CD4-positive, alpha-beta T cell treated with Interleukin-4 for 4 hours (primary cell): ENCODE measurements at regions not wholly inside any gene's neighbourhood (a gene's known extent, or its start where the extent isn't known, plus 50 kb on each side); places are given as distances from the start of the nearest gene placed in this dataset.
A peak's percentile ranks its signal among the peaks of the same experiment; 100 is the strongest.

Experiments used
- DNase-seq: peaks from one replicate; pipeline ENCODE4 v3.0.0-alpha.2; 2020

DNA sequence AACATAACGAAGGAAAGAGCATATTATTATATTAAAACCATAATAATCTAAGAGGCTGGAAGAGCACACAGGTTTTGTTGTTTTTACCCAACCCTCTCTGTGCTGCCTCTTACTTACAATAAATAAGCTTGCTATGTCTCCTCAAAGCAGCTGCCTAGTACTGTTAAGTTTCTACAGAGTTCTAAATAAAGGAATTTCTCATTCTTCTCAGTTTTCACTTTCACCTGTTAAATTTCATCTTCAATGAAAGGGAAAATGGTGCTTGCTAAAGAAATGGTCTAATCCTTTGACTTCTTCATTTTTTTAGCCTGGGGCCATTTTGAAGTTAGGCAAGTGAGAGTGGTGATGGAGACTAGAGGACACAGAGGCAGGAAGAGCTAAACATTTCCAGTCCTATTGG, 396.1 kb downstream of the MAN2A1 start:
- no peak for DNase-seq

DNA sequence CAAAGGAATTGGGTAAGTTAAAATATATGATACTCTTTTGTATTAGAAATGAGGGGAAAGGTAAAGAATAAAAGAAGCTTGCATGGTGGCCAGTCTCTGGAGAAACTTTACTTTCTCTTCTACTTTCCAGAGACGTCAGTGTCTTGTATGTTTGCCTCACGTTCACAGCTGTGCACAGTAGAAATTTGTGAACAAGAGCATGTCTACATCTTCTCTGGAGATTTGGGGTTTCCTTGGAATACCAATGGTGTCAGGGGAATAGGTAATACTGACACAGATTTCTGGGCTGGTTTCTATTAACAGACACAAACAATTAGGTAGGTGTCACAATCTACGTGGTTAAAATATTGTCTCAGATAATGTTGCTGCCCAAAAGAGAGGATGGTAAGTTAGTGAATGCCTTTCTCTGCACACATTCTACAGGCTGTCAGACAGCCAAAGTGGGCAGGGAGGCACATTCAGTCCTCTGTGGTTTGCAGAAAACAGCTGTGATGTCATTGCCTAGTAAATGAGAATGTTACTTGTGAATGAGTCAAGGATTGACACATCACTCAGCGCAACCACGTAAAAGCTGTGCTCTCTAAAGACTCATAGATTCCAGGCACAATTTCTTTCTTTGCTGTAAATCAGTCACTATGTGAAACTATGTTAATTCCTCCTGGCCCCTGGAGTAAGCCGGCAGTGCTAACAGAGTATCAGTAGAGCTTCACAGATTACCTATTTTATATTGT, 397.1 kb downstream of the MAN2A1 start:
- DNase-seq: peak; percentile 7

DNA sequence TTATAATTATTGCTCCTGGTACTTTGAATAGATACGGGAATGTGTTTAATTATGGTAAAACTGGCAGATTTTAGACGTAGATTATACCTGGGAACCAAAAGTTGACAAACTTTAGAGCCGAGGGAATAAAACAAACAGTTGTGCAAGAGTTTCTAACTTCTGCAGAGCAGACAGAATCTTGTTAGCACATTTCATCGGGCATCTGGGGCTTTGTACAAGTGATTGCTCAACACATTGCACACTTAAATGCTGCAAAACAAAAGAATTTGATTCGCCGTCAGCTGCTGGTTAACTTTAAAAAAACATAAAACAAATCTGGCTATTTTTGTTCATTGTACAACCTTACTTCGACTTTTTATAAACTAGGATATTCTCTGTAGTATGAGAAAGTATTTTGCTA, 398.1 kb downstream of the MAN2A1 start:
- DNase-seq: no peak

DNA sequence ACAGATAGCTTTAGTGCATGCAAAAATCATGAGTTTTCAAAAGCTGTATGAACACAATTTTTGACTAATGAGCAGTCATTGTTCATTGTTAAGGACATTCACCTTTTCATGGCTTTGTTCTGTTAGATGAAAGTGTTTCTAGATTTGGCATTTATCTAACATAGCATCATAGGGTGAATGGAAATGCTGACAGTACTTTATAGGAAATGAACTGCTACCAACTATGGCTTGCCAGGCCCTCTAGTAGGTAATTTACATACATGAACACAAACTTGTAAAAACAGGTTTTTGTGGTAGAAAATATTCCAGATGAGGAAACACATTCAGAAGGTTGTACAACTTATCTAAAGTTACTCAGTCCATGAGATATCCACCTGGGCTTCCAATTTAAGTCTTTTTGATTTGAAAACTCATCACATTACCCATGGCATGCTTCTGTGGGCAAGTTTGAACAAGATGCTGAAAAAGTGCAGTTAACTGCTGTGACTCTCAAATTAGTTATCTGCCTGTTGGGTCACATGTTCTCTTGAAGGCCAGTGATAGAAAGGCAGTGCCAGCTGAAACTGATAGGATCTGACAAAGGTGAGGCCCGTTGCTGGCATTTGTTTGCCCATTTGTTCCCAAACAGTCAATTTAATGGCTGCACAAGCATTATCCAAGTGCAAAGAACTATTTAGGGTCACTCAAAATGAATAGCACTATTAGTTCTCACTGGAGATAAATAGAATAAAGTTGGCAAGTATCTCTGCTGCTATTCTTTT, 399.1 kb downstream of the MAN2A1 start:
- no peak for DNase-seq

DNA sequence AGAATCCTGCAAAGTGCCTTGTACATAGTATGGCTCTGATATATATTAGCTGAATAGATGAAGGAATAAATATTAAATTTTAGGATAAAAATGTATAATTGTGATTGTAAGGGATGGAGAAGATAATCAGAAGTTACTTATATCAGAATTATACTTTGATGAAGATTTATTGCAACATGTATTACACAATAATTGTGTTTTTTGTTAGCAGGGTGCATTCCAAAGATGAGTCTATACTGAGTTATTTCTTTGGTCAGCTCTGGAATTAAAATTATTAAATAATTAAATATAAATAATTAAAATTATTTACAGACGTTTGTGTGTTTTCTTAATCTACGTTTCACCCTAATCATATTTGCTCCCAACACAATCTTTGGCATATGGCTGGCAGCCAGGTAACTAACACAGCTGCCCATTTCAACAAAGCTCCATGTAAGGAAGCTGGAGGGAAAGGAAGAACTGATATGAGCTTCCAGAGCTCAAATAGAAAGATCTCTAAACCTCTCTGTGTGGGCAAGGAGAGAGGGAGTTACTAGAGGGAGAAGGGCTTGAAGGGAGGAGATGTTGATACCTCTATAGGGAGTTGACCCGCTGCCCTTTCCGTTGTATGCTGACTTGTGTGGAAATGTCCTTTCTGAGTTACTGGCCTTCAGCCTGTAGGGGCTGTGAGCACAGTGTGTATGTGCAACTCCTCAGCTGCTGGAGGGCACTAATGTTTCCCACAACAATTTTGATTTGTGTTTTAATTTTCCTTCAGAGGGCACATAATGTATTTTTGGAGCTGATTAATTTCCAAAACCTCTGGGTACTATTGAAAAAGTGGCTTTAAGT, 403.4 kb downstream of the MAN2A1 start:
- DNase-seq: no peak

DNA sequence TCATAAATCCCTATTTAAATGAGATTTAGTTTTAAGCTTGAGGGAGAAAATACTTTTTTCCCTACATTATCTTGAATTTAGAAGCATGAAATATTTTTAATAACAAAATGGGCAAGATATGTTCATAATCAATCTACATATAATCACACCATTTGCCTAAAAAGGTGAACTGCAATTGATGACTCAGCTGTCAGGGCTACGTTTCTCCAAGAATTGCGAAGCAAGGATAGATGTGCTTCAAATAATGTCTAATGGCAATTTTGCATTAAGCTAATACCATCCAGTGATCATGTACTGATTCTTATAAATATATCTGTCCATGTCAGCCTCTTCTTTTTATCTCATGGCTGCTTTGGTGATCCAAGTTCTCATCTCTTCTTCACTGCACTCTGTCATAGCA, 404.4 kb downstream of the MAN2A1 start:
- DNase-seq: no peak

DNA sequence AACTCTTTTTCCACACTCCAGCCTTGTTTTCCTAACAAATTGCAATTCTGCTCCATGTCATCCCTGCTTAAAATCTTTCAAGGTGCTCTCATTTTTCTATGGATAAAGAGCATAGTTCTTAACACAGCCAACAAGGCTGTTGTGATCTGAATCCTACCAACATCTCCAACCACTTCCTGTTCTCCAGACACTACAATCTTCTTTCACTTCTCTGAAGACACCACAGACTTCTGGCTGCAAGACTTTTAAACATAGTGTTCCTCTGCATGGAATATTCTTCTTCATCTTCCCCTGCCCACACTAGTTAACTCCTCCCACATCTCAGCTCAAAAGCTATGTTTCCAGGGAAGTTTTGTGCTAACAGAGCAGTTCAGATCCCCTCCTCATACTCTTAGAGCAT, 404.8 kb downstream of the MAN2A1 start:
- DNase-seq: no peak

DNA sequence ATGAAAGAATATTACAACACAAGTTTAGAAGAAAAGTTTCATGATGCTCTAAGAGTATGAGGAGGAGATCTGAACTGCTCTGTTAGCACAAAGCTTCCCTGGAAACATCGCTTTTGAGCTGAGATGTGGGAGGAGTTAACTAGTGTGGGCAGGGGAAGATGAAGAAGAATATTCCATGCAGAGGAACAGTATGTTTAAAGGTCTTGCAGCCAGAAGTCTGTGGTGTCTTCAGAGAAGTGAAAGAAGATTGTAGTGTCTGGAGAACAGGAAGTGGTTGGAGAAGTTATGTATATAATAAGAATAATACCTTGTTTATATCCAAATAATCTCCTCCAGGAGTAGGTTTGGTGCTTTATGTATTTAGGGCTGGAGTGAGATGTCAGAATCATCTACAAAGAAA, 406.7 kb downstream of the MAN2A1 start:
- DNase-seq: no peak

DNA sequence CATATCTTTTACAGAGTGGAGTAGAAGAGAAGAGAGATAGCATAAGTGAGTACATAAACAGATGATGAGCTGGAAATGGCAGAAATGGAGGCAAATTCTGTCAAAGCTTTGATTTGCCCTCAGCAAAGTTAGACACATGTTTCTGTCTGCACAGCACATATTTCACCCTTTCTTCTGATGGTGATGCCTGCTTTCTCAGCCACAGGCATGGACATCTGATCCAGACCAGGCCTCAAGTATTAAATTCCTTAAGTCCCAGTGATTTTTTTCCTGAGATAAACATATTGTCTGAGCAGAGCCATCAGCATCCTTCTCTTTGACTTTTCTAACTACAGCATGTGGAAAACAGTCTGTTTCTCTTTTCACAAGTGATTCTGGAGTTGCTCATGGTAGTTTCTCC, 409.8 kb downstream of the MAN2A1 start:
- no peak for DNase-seq

DNA sequence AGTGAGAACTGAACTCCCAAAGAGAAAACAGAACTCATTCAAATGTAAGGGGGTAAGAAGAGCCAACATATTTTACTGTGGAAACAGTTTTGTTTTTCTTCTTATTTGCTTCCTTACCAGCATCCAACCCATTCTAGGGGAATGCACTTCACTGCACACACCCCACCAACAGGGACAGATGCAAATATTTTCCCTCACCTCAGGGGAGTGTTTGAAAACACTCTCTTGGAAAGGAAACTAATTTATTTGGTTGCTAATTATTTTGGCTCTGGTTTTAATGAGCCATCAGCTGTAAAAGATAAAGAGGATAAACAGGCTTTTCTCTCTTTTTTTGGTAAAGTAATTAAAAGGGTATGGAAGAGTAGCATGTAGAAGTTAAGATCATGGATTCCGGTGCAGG, 413.4 kb downstream of the MAN2A1 start:
- no peak for DNase-seq

DNA sequence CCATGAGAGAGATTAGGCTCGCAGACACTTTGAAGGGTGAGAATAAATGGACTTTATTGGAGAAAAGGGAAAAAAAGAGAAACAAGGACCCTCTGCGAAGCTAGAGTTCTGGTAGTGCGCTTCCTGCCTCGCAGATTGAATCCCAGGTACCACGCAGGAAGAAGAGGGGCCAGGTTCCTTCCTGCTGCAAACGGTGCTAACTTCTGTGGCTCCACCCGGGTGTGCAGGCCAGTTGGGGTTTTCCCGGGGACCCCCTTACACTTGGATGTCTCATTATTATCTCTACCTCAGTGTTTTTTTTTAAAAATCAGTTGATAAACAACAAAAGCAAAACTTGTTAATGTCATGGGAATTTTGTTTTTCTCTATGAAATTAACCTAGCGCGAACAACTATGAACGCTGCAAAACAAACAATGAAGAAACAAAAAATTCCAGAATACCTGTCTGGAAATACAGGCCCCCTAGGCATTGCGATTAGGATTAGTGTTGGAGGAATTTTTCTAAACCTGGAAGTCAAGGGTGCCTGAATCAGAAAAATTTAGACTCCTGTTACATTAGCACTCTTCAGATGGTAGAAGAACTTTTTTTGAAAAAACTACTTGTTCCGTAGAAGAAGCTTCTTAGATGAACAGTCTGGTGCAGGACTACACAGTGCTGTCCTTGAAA, 414.5 kb downstream of the MAN2A1 start:
- DNase-seq: no peak

DNA sequence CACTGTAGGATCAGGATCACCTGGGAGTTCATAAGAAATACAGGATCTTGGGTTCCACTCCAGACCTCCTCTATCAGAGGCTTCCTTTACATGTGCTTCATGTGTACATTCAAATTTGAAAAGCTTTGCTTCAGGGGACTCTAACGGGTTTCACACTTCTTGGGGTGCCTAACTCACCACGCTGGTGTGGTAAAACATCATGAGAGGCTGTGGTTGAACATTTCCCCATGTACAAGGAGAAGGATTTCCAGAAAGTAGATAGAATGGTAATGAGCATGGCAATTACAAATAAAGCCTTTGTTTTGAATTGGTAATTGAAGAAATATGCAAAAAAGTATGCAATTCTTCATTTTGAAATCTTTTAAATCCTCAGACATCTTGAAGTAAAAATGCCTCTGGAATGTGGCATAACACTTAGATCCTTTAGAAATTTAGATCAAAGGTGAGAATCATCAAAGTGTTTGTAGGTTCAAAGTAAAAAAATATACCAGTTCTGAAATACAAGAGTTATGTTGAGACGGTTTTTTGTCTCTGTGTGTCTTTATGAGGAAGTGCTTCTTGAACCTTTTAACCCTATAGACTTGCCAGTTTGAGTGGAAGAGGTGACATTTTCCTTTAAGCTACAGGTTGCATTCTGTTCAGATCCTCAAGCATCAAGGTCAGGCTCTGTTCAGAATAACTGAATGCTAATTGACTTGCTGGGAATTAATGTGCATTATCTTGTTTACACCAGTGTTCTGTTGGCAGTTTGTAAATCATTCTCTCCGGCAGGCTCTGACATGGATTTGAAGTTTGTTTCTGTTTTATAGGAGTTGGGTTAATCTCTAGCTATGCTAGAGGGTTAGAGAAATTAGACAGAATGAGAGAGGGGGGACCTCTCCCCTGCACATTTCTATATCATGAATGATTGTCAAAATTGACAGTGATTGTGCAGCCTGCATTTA, 415.3 kb downstream of the MAN2A1 start:
- DNase-seq: no peak

DNA sequence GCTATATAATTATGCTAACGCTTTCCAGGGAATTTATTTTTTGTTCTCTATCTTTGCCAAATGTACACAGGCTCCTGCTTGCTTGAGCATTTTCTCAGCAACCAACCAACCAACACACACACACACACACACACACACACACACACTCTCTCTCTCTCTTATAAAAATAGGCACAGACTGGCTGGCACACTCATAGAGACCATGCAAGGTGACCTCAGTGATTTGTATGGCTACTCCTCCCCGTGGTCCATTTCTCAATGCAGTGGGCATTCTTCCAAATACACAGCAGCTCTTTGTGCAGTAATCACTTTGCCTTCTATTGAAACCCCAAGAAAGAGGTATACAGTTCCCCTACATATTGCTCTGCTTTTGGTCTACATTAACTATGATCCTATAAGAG, 416.0 kb downstream of the MAN2A1 start:
- no peak for DNase-seq

DNA sequence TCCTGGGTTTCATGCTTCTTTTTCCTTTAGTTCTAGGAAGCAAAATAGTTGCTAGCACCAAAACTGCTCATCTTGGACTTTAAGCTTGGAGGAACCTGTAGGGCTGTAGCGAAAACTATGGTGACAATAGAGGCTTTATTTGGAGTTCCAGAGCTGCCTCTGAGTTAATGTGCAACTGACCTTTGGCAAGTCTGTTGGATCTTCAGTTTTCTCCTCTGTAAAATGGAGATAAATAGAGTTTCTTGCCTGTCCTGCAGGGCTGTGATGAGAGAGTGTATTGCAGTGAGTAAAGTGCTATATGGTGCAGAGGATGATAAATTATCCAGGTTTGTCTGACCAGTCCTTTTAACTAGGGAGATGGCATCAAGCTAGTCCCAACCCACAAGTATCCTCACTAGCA, 417.0 kb downstream of the MAN2A1 start:
- DNase-seq: no peak

DNA sequence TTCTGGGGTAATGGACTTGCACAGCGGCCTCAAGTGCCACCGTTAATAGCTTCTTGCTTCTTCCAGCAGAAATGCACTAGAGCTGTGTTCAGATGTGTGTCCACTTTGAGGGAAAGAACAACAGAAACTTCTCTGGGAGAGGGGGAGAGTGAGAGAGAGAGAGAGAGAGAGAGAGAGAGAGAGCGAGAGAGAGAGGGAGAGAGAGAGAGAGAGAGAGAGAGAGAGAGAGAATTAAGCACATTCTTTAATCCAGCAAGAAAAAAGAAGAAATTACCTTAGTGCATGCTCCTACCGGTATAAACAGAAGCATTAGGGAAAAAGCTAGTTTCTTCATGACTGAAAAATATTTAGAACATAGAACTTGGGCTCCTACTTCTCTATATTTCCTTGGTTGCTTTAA, 418.8 kb downstream of the MAN2A1 start:
- no peak for DNase-seq

DNA sequence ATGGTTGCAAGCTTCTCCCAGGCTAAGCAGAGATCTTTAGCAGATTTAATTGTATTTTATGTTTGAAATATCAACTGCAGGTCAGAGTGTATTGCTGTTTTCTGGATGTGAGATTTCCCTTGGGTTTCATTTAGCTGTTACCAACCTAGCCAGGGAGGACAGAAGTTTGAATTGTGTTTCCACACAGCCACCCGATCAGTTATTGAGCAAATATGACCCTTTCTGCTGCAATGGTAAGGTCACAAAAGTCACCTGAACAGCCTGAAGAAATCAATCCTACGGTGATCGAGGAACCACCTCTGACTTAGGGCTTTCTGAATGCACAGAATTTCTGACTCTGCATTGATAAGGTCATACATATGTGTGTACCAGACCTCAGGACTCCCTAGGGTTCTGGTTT, 419.9 kb downstream of the MAN2A1 start:
- DNase-seq: no peak

DNA sequence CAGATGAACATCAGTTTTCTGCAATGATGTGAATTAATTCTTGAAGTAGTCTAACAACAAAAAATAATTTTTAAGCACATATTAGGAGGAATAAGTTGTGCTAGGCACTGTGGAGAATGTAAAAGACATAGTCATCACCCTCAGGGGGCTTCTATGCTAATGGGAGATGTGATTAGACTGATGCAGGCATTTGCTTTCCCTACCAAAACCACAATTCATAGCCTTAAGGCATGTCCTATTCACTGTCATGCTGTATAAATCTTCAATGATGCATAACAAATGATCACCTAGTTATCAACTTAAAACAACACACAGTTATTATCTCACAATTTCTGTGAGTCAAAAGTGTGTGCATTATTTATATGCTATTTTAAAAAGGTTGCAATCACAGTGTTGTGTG, 422.6 kb downstream of the MAN2A1 start:
- no peak for DNase-seq

DNA sequence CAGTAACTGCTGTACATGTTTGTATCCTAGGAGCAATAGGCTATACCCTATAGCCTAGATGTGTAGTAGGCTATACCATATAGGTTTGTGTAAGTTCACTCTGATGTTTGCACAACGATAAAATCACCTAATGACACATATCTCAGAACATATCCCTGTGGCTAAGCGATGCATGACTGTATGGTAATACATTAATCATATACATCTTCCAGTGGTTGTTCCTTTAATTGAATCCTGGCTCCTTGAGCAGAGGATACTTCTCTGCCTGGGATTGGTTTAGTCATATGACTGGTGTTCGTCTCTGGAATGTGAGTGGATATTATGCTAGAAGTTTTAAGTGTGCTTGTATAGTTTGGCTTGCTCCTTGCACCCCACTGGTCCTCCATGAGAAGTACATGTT, 425.8 kb downstream of the MAN2A1 start:
- DNase-seq: no peak

DNA sequence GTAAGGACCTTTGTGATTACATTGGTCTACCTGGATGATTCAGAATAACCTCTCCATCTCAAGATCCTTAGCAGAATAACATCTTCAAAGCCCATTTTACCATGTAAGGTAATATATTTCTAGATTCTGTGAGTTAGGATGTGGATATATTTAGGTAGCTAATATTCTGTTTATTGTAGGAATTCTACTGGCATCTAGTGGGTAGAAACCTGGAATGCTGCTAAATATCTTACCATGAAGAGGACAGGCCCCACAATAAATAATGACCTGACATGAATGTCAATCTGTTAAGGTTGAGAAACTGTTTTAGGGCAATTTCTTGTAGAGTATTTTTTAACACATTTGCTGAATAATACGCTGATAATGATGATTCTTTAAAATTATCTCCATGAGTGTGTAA, 426.8 kb downstream of the MAN2A1 start:
- DNase-seq: no peak

DNA sequence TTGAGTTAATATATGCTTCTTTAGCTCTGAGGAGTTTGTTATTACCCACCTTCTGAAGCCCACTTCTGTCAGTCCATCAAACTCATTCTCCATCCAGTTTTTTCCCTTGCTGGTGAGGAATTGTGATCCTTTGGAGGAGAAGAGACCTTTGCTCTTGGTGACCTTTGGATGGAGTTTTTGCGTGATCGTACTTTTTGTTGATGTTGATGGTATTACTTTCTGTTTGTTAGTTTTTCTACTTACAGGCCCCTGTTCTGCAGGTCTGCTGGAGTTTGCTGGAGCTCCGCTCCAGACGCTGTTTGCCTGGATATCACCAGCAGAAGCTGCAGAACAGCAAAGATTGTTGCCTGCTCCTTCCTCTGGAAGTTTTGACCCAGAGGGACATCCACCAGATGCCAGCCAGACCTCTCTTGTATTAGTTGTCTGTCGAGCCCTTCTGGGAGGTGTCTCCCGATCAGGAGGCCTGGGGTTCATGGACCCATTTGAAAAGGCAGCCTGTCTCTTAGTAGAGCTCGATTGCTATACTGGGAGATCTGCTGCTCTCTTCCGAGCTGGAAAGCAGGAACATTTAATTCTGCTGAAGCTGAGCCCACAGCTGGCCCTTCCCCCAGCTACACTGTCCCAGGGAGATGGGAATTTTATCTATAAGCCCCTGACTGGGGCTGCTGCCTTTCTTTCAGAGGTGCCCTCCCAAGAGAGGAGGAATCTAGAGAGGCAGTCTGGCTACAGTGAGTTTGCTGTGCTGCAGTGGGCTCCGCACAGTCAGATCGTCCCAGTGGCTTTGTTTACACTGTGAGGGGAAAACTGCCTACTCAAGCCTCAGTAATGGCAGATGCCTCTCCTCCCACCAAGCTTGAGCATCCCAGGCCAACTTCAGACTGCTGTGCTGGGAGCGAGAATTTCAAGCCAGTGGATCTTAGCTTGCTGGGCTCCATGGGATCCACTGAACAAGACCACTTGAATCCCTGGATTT, 445.5 kb downstream of the MAN2A1 start:
- DNase-seq: no peak

DNA sequence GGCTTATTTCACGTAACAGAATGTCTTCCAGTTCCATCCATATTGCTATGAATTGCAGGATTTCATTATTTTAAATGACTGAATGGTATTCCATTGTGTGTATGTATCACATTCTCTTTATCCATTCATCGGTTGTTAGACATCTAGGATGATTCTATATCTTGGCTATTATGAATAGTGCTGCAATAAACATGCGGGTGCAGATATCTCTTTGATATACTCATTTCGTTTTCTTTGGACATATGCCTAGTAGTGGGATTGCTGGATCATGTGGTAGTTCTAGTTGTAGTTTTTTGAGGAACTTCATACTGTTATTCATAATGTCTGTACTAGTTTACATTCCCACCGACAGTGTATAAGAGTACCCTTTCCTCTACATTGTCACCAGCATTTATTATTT, 460.5 kb downstream of the MAN2A1 start:
- DNase-seq: no peak
